DMS79 (cell line): ENCODE measurements at regions not wholly inside any gene's neighbourhood (a gene's known extent, or its start where the extent isn't known, plus 50 kb on each side); places are given as distances from the start of the nearest gene placed in this dataset.
"Not testable (repeated sequence)": the region's sequence is repeated elsewhere in the genome, so short reads cannot be mapped to it uniquely, and the experiment has no call there.

ENCODE experiments used
- DNase-seq: peaks from one replicate; lab custom pipeline; 2025; lab: John Stamatoyannopoulos, UW

- no peak for DNase-seq
Measured at GRCh38 chr11:82210011-82210410, 523.7 kb downstream of the FAM181B start.

- DNase-seq = no peak
Measured at GRCh38 chr11:82195283-82195682, 538.4 kb downstream of the FAM181B start.

DNA sequence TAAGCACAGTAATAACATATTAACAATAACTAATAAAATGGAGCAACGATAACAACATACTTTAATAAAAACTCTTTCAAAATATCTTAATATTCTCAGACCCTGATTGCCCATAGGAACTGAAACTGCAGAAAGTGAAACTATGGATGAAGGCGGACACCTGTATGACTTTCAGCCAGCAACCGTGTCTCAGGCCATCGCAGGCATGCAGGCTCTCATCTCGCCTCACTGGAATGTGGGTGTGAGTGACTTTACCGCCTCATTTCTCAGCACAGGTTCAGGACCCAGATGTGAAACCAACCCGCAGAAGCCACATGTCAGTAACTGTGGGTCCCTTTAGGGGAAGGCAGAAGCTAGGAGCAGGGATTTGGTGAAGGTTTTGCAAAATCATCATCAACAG lies 539.1 kb downstream of the FAM181B start:
- DNase-seq = no peak

- no peak for DNase-seq
Measured at GRCh38 chr11:82191695-82192094, 542.0 kb downstream of the FAM181B start.

- DNase-seq = no peak
Measured at GRCh38 chr11:82185925-82186324, 547.7 kb downstream of the FAM181B start.

- DNase-seq = no peak
Measured at GRCh38 chr11:82184966-82185365, 548.7 kb downstream of the FAM181B start.

DNA sequence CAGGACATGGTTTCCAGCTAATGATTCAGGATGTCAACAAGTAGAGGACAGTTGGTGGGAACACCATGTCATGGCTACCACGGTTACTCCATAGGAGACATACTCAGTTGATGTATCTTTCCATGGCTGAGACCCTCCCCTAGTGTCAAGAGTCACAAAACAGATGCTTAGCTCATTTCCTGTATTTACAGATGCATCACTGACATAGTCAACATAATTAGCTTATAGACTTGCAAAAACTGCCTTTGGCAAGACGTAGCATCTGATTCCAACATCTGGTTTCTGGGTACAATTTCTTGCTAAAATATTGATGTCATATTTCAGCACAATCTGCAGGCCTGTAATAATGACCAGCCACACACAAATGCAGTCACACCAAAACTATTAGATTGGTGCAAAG lies 550.3 kb downstream of the FAM181B start:
- DNase-seq = no peak

GRCh38 chr11:82182697-82183096 lies 551.0 kb downstream of the FAM181B start:
- not testable (repeated sequence) for DNase-seq

GRCh38 chr11:82181796-82182195 lies 551.9 kb downstream of the FAM181B start:
- DNase-seq = not testable (repeated sequence)

DNA sequence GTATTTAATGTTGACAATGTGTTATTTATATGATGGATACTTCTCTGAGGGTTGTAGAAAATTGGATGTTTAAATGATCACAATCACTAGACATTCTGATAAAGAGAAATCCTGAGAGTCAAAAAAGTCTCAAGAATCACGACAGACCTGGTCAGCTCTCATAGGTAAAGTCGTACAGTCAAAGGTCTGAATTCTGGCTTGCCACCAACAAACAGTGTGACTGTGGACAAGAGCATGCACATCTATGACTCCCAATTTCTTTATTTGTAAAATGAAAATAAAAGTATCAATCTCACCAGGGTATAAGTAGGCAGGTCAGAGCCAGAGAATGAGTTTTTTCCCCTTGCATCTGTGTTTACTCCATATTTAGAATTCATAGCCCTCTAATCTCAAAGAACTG lies 556.7 kb downstream of the FAM181B start:
- DNase-seq = no peak

GRCh38 chr11:82176365-82176764 lies 557.3 kb downstream of the FAM181B start:
- no peak for DNase-seq

DNA sequence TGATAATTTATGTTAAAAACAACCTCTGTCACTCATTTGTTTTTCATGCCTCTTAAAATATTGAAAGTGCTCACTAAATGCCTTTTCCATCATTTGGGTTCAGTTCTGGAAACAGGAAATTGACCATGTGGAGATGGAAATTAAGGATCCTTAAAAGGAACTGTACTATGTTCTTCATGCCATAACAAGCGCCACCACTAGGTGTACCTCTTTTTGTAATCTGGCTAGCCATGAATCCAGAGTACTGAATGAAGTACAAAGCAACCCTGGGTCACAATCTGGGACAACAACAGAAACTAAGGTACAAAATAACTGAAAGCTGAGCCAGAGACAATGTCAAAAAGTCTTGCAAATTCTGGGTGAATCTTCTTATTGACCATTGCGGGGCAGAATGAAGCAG lies 559.1 kb downstream of the FAM181B start:
- DNase-seq = no peak

DNA sequence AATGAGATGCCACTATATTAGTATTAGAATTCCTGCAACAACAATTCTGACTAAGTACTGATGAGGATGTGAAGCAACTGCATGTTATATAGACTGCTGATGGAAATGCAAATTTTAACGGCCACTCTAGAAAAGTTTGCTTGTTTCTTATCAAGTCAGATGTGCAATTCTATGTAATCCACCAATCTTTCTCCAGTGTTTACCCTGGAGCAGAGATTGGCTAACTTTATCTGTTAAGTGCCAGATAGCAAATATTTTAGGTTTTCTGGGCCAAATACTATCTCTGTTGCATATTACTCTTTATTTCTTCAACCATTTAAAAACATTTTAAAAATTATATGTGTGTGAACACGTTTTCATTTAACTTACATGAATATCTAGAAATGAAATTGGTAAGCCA lies 586.9 kb downstream of the FAM181B start:
- no peak for DNase-seq

- no peak for DNase-seq
Measured at GRCh38 chr11:82118946-82119345, 614.7 kb downstream of the FAM181B start.

GRCh38 chr11:82117362-82117761 lies 616.3 kb downstream of the FAM181B start:
- DNase-seq = no peak

DNA sequence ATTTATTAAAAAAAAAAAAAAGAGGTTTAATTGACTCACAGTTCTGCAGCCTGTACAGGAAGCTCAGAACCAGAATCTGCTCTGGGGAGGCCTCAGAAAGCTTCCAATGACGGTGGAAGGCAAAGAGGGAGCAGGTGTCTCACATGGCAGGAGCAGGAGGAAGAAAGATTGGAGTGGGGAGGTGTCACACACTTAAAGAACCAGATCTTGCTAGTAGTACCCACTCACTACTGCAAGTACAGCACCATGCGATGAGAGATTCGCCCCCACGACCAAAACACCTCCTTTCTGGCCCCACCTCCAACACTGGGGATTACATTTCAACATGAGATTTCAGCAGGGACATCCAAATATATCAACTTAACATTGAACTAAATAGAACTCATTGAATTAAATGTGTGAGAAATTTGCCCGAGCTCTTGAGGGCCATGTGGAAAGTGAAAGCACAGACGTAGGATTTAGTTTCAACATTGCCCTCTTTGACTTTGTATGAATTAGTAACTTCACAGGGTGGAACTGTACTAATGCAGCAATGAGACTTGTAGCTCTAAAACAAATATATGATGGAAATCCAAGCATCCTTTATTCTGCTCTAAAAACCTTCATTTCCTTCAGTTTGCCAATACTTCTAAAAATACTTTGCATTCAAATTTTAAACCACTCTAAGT lies 628.2 kb downstream of the FAM181B start:
- DNase-seq = no peak

- DNase-seq = no peak
Measured at GRCh38 chr11:82092904-82093303, 640.8 kb downstream of the FAM181B start.

DNA sequence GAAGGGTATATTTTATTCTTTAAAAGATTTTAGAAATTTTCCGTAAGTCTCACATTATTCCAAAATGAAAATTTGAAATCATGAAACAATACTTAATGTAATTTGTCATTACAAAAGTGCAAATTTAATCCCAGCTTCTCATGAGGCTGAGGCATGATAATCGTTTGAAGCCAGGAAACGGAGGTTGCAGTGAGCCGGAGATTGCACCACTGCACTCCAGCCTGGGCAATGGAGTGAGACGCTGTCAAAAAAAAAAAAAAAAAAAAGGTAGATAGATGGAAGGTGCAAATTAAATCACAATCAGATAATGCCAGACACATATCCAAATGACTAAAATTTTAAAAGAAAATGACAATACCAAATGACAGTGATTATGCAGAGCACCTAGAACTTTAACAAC lies 644.2 kb downstream of the FAM181B start:
- DNase-seq = no peak

GRCh38 chr11:82085493-82085892 lies 648.2 kb downstream of the FAM181B start:
- no peak for DNase-seq

GRCh38 chr11:82082976-82083375 lies 650.7 kb downstream of the FAM181B start:
- no peak for DNase-seq

GRCh38 chr11:82080160-82080559 lies 653.5 kb downstream of the FAM181B start:
- no peak for DNase-seq

DNA sequence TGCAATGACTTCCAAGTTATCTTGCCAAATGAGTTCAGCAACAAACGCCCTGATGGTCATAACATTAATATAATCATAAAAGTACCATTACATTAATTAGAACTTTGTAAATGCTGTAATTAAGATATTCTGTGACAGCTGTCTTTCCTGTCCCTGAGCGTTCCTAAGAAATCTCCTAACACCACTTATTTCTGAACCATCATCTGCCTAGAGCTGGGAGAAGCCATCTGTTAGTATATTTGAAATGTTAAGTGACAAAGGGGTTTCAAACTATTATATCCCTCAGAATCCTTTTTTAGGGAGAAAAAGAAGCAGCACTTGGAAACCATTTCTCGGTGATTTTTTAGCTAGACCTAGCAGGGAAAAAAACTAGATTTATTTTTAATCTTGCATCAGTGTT lies 657.5 kb downstream of the FAM181B start:
- no peak for DNase-seq

DNA sequence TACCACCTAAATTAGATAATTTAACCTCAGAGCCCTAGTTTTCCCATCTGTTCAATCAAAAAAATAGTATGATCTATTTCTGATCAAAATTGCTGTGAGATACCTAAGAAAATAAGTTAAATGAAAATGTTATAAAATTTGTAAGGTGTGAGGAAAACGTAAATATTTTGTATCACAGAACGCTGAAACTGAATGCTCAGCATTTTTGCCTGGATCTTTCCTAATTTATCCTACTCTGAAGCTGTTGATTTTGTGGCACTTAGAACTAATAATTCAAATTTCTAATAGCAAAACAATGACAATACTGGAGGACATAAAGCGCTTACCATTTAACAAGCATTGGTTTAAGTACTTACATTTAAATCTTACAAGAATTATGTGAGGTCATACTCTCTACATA lies 674.2 kb downstream of the FAM181B start:
- DNase-seq = no peak

GRCh38 chr11:82056450-82056849 lies 677.2 kb downstream of the FAM181B start:
- DNase-seq = no peak

- DNase-seq = no peak
Measured at GRCh38 chr11:82049199-82049598, 684.5 kb downstream of the FAM181B start.
